HepG2 (cell line): ENCODE measurements at regions not wholly inside any gene's neighbourhood (a gene's known extent, or its start where the extent isn't known, plus 50 kb on each side); places are given as distances from the start of the nearest gene placed in this dataset.

ENCODE experiments used
- ATAC-seq: fragments of 200-7000 bp; cut with Tn5 transposase; 3 replicates; pipeline ENCODE4 v1.9.1; 2020; ENCODE audit warnings: mild to moderate bottlenecking, moderate library complexity
- BruUV-seq: library from RNA; stranded (reverse); fragments of 400-500 nt; replicated peaks from 2 replicates; lab custom pipeline; 2021; lab: Mats Ljungman, UMichigan
- CTCF ChIA-PET: fragments of 300-600 bp; formaldehyde crosslinking; extraction: SDS; loops from one replicate; lab custom pipeline; 2021; ENCODE audit warnings: low total read pairs, inconsistent platforms, low intra/inter-chr PET ratio; lab: Yijun Ruan, JAX
- POLR2A ChIA-PET: fragments of 350-600 bp; sonication (Branson Sonifier 250); formaldehyde crosslinking; loops from one replicate; lab custom pipeline; 2020; ENCODE audit warnings: antibody characterized with exemption, inconsistent platforms; lab: Yijun Ruan, JAX
- DNase-seq: peaks from one replicate; pipeline ENCODE4 v3.0.0-alpha.2; 2015; ENCODE audit warnings: low spot score
- FAIRE-seq: peaks from 3 replicates; lab custom pipeline; 2011; peaks lifted over from hg19 to GRCh38; lab: Jason Lieb, UNC
- H2AFZ ChIP-seq: one replicate; pipeline ENCODE4 v1.6.1; 2011; ENCODE audit warnings: low read length, inconsistent platforms
- H3K27ac ChIP-seq: fragments of 300-600 bp; 3 replicates; pipeline ENCODE4 v1.8.0; 2011; ENCODE audit warnings: mixed run types, mild to moderate bottlenecking, mixed read lengths, low read length, inconsistent platforms; ENCODE audit not compliant: insufficient read depth; ENCODE audit errors: extremely low read length
- H3K27me3 ChIP-seq, 2 experiments: fragments of 200-600 bp in 1 of 2; 2 replicates in 1 of 2; 3 replicates in 1 of 2; pipeline versions ENCODE4 v1.6.0 to v1.8.0; 2011; ENCODE audit warnings: low read length in 2 of 2, mild to moderate bottlenecking in 2 of 2, moderate library complexity in 2 of 2, inconsistent platforms in 1 of 2; ENCODE audit not compliant: insufficient read depth in 2 of 2, control insufficient read depth in 1 of 2
- H3K36me3 ChIP-seq, 2 experiments: fragments of 200-600 bp in 1 of 2; replicated peaks in 1 of 2; 2 replicates in 1 of 2; 3 replicates in 1 of 2; pipeline versions ENCODE4 v1.5.1 to v1.8.0; 2011; ENCODE audit warnings: low read length in 2 of 2, inconsistent platforms in 1 of 2; ENCODE audit not compliant: insufficient read depth in 2 of 2, control insufficient read depth in 1 of 2
- H3K4me1 ChIP-seq: 2 replicates; pipeline ENCODE4 v1.5.1; 2012; ENCODE audit warnings: low read length, inconsistent platforms; ENCODE audit not compliant: insufficient read depth
- H3K4me2 ChIP-seq: 2 replicates; pipeline ENCODE4 v1.6.0; 2011; ENCODE audit warnings: low read depth, low read length, inconsistent platforms
- H3K4me3 ChIP-seq, 3 experiments: fragments of 200-600 bp in 1 of 3; sonication (generic), shearing (Covaris generic) in 1 of 3; replicated peaks in 1 of 3; 2 replicates each; pipeline ENCODE4 v1.5.1; 2011 to 2016; ENCODE audit warnings: low read length in 3 of 3, inconsistent platforms in 2 of 3, low read depth in 2 of 3, mild to moderate bottlenecking in 2 of 3, control low read depth in 1 of 3, mixed read lengths in 1 of 3; ENCODE audit not compliant: insufficient read depth in 1 of 3
- H3K79me2 ChIP-seq: one replicate; pipeline ENCODE4 v1.6.1; 2011; ENCODE audit warnings: low read length, inconsistent platforms; ENCODE audit not compliant: insufficient read depth
- H3K9ac ChIP-seq: 2 replicates; pipeline ENCODE4 v1.6.0; 2011; ENCODE audit warnings: mild to moderate bottlenecking, low read depth, low read length, inconsistent platforms; ENCODE audit not compliant: insufficient read depth
- H3K9me3 ChIP-seq: 2 replicates; pipeline ENCODE4 v1.5.1; 2012; ENCODE audit warnings: mild to moderate bottlenecking, low read length
- H4K20me1 ChIP-seq: 2 replicates; pipeline ENCODE4 v1.6.0; 2011; ENCODE audit warnings: inconsistent platforms, mild to moderate bottlenecking, low read length, moderate library complexity; ENCODE audit not compliant: insufficient read depth
- ADNP ChIP-seq: sonication (generic); formaldehyde crosslinking; IDR thresholded peaks from 2 replicates; pipeline ENCODE4 v1.4.0; 2020; ENCODE audit warnings: missing genetic modification reagents
- BHLHE40 ChIP-seq: IDR thresholded peaks from 2 replicates; pipeline ENCODE4 v1.6.1; 2011; ENCODE audit warnings: low read length, improper control_type of control experiment
- CEBPB ChIP-seq: IDR thresholded peaks from 2 replicates; pipeline ENCODE4 v1.6.1; 2011; ENCODE audit warnings: low read depth, low read length, improper control_type of control experiment, borderline replicate concordance
- CENPT ChIP-seq: sonication (generic); formaldehyde crosslinking; IDR thresholded peaks from 2 replicates; pipeline ENCODE4 v1.8.0; 2022; ENCODE audit warnings: low read depth, mild to moderate bottlenecking, moderate library complexity, missing genetic modification reagents
- CHD2 ChIP-seq: IDR thresholded peaks from 2 replicates; pipeline ENCODE4 v1.6.1; 2011; ENCODE audit warnings: low read depth, low read length, improper control_type of control experiment
- KLF13 ChIP-seq: sonication (generic); formaldehyde crosslinking; IDR thresholded peaks from 2 replicates; pipeline ENCODE4 v1.4.0; 2020; ENCODE audit warnings: mild to moderate bottlenecking, missing genetic modification reagents
- MAFK ChIP-seq, 2 experiments: IDR thresholded peaks in 1 of 2; conservative IDR thresholded peaks in 1 of 2; 2 replicates each; pipeline ENCODE4 v1.6.1; 2011; ENCODE audit warnings: improper control_type of control experiment in 2 of 2, low read length in 2 of 2
- SIN3A ChIP-seq: IDR thresholded peaks from 2 replicates; pipeline ENCODE4 v1.6.1; 2011; ENCODE audit warnings: low read depth, mild to moderate bottlenecking, control low read depth, low read length, borderline replicate concordance
- TGIF2 ChIP-seq: IDR thresholded peaks from 2 replicates; pipeline ENCODE4 v1.6.1; 2016; ENCODE audit warnings: control low read depth, missing compliant biosample characterization
- YEATS2 ChIP-seq: sonication (generic); formaldehyde crosslinking; IDR thresholded peaks from 2 replicates; pipeline ENCODE4 v1.4.0; 2020; ENCODE audit warnings: missing genetic modification reagents, borderline replicate concordance
- ZBTB42 ChIP-seq: sonication (generic); formaldehyde crosslinking; IDR thresholded peaks from 2 replicates; pipeline ENCODE4 v1.5.0; 2020; ENCODE audit warnings: mild to moderate bottlenecking, missing genetic modification reagents
- ZNF510 ChIP-seq: sonication (generic); formaldehyde crosslinking; IDR thresholded peaks from 2 replicates; pipeline ENCODE4 v1.4.0; 2020; ENCODE audit warnings: low read depth, mild to moderate bottlenecking, missing genetic modification reagents
- ZNF660 ChIP-seq: sonication (generic); formaldehyde crosslinking; IDR thresholded peaks from 2 replicates; pipeline ENCODE4 v1.5.1; 2020; ENCODE audit warnings: mild to moderate bottlenecking, low read depth, missing genetic modification reagents, borderline replicate concordance
- ZNF883 ChIP-seq: sonication (generic); formaldehyde crosslinking; IDR thresholded peaks from 2 replicates; pipeline ENCODE4 v1.5.1; 2020; ENCODE audit warnings: mild to moderate bottlenecking, missing genetic modification reagents; ENCODE audit errors: not compliant biosample characterization
- WGBS: methylation state at CpG from one replicate; pipeline ENCODE4 v1.1.6; 2017; ENCODE audit warnings: low lambda C conversion rate; 5-methylcytosine and 5-hydroxymethylcytosine counted together
- in situ Hi-C: cut with HindIII; loops from 2 replicates; pipeline ENCODE4 v1.10.0; 2017; ENCODE audit warnings: low pct_unique_long_range_greater_than_20kb; ENCODE audit not compliant: extremely low pct_ligation_motif_present
- intact Hi-C: fragments of 100-400 bp; cut with micrococcal nuclease; formaldehyde crosslinking; loops from one replicate; pipeline ENCODE4 v1.10.0; 2022; ENCODE audit not compliant: unreplicated experiment
- TF ChIP-seq, protein P1 (sequence below): sonication (generic); formaldehyde crosslinking; conservative IDR thresholded peaks from 2 replicates; pipeline ENCODE4 v1.5.0; 2020; ENCODE audit warnings: missing genetic modification reagents

DNA sequence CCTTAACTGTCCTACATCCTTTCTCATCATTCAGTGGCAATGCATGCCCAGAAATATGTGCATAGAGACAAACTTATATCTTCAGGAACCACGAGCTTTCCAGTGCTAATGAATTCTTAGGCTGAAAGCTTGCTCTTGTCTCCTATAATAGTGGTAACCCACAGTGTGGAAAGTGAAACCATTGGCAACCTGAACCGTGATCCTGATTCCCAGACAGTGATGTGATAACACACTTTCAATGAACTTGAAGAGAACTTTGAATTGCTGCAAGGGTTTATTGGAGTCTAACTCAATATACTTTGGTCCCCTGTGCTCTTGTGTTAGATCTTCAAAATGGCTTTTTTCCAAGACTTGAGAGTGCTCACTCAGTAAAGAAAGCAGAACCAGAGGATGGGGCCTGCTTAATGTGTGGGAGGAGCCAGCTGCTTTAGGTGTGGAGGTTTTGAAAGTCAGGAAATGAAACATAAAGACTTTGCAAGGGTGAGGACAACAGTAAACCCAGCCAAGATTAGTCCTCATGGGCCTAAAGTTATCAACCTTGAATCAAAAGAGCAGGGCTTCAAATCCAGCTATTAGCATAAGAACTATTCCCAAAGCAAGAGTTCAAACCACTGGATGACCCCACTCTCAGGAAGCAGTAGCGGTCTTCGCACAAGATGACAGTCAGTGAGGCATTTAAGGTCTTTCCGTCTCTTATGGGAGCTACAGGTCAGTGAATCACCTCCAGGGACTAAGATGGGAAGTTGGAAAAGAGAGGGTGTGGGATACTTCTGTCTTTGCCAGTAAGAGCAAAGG lies 332.4 kb upstream of the NRP1 start (continued):
- TF ChIP-seq ZNF883 (no peak), KLF13 (CRISPR knock-in tag) (no peak), ZBTB42 (no peak), CHD2 (no peak)
- TF ChIP-seq, all 625 proteins: peak for 0

- DNase-seq (no peak), ATAC-seq (no peak), FAIRE-seq (no peak)
- Histone ChIP-seq H3K27me3 (no peaks in the 10 kb centered on the region; a peak in 1 of 5 replicates), H2AFZ (no peak overlapping the region), H3K9ac (no peak overlapping the region), H3K9me3 (peaks cover 19% of the 10 kb centered on the region), H3K36me3 (no peaks in the 10 kb centered on the region), H3K4me2 (no peak overlapping the region), H3K79me2 (no peaks in the 10 kb centered on the region), H3K27ac (no peak overlapping the region), H4K20me1 (no peaks in the 10 kb centered on the region), H3K4me3 (no peak overlapping the region), H3K4me1 (peaks cover 21% of the 10 kb centered on the region)
- in situ Hi-C loops = no loop called here
- intact Hi-C loops = no loop called here
- no TSS peak for BruUV-seq
- TF ChIP-seq MAFK (conservative IDR thresholded peaks at IDR 0.05 in 1 of 2, IDR thresholded peaks at IDR 0.05 in 1 of 2; ENCODE audit: low read length in 2 of 2) (peak in 1 of 2 experiments; percentile 60; a peak in 2 of 4 replicates), SIN3A (no peak)
- ChIA-PET POLR2A (no interaction called here), CTCF (no interaction called here)
Measured at GRCh38 chr10:33665501-33665900, 331.0 kb upstream of the NRP1 start.

DNA sequence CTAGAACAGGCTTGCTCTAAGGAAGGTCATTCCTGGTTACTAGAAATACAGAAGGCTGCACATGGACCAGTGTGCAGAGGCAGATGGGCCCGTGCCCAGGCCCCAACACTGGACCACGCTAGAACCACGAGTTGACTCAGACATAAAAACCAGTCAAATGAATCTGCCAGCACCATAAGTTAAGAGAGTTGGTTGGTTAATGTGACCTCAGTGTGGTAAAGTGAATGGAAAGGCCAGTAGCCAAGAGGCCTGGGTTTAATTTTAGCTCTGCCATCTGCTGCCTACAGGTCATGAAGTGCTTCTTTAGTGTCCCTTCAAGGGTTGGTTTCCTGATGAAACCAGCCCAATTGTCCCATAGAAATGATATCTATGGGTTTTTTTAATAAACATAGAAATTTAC lies 329.6 kb upstream of the NRP1 start:
- intact Hi-C loops = no loop called here
- H2AFZ ChIP-seq = no peak overlapping the region
- H3K36me3 ChIP-seq = no peaks in the 10 kb centered on the region
- H3K4me2 ChIP-seq = no peak overlapping the region
- no peaks in the 10 kb centered on the region; a peak in 1 of 5 replicates for H3K27me3 ChIP-seq
- FAIRE-seq = no peak
- no peaks in the 10 kb centered on the region for H4K20me1 ChIP-seq
- peaks cover 19% of the 10 kb centered on the region for H3K9me3 ChIP-seq
- H3K79me2 ChIP-seq = no peaks in the 10 kb centered on the region
- H3K4me3 ChIP-seq = no peak overlapping the region
- no peak overlapping the region for H3K27ac ChIP-seq
- POLR2A ChIA-PET = no interaction called here
- no TSS peak for BruUV-seq
- WGBS = 49% methylated on average over 2 of the region's 3 CpGs
- DNase-seq = no peak
- no peak for ATAC-seq
- in situ Hi-C loops = no loop called here
- TF ChIP-seq TGIF2 (CRISPR knock-in tag) (no peak), ZNF660 (no peak), BHLHE40 (no peak), CEBPB (no peak), CENPT (CRISPR knock-in tag) (no peak), YEATS2 (CRISPR knock-in tag) (no peak), ZNF510 (no peak), ADNP (CRISPR knock-in tag) (no peak)
- TF ChIP-seq, protein P1, sequence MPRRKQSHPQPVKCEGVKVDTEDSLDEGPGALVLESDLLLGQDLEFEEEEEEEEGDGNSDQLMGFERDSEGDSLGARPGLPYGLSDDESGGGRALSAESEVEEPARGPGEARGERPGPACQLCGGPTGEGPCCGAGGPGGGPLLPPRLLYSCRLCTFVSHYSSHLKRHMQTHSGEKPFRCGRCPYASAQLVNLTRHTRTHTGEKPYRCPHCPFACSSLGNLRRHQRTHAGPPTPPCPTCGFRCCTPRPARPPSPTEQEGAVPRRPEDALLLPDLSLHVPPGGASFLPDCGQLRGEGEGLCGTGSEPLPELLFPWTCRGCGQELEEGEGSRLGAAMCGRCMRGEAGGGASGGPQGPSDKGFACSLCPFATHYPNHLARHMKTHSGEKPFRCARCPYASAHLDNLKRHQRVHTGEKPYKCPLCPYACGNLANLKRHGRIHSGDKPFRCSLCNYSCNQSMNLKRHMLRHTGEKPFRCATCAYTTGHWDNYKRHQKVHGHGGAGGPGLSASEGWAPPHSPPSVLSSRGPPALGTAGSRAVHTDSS (CRISPR knock-in tag) = no peak
- H3K9ac ChIP-seq = no peak overlapping the region
- CTCF ChIA-PET = no interaction called here
- H3K4me1 ChIP-seq = peaks cover 23% of the 10 kb centered on the region
